ENCODE measurements at regions not wholly inside any gene's neighbourhood (a gene's known extent, or its start where the extent isn't known, plus 50 kb on each side); places are given as distances from the start of the nearest gene placed in this dataset.

DNA sequence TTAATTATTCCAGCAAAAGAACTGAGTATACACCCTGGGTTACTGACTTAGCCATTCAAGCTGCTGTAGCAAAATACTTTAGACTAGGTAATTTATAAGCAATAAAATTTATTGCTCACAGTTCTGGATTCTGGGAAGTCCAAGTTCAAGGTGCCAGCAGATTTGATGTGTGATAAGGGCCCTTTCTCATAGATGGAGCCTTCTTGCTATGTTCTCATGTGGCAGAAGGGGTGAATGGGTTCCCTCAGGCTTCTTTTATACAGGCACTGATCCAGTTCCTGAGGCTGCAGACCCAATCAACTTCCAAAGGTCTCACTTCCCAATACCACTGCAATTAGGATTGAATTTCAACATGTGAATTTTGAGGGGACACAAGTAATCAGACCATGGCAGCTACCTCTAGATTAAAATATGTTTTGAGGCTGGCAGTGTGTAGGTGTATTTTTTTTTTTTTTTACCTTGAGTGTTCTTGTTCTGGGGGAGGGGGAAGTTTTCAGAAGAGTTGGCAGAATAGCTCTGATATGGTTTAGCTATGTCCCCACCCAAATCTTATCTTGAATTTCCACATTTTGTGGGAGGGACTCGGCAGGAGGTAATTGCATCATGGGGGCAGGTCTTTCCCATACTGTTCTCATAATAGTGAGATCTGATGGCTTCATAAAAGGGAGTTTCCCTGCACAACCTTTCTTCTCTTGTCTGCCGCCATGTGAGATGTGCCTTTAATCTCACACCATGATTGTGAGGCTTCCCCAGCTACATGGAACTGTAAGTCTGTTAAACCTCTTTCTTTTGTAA lies 178.2 kb downstream of the RASSF9 start:
- TF ChIP-seq EP300 (IDR thresholded peaks at IDR 0.05; ENCODE audit: low read depth in 2 of 2, low read length in 2 of 2) (no peak), EP300 (CRISPR knock-in tag; IDR thresholded peaks at IDR 0.05; ENCODE audit: borderline replicate concordance) (no peak), ZNF747 (CRISPR knock-in tag; IDR thresholded peaks at IDR 0.05; ENCODE audit: borderline replicate concordance) (no peak), ZBTB42 (CRISPR knock-in tag; IDR thresholded peaks at IDR 0.05) (no peak)

All from HepG2 (cell line).